Mucosa of rectum (tissue), 2 donors: ENCODE measurements at regions not wholly inside any gene's neighbourhood (a gene's known extent, or its start where the extent isn't known, plus 50 kb on each side); places are given as distances from the start of the nearest gene placed in this dataset.

Experiments
- H3K27ac ChIP-seq, 2 donors: one replicate each; pipeline ENCODE4 v1.7.0; 2013; ENCODE audit warnings: inconsistent platforms in 2 of 2, low read depth in 2 of 2, low read length in 2 of 2
- H3K27me3 ChIP-seq, 2 donors: one replicate each; pipeline ENCODE4 v1.7.0; 2013; ENCODE audit warnings: low read length in 2 of 2; ENCODE audit not compliant: control insufficient read depth in 2 of 2, insufficient read depth in 2 of 2
- H3K36me3 ChIP-seq, 2 donors: one replicate each; pipeline ENCODE4 v1.7.0; 2013; ENCODE audit warnings: low read length in 2 of 2; ENCODE audit not compliant: control insufficient read depth in 2 of 2, insufficient read depth in 2 of 2
- H3K4me1 ChIP-seq, 2 donors: one replicate each; pipeline ENCODE4 v1.7.0; 2013; ENCODE audit warnings: low read length in 2 of 2, mild to moderate bottlenecking in 1 of 2; ENCODE audit not compliant: control insufficient read depth in 2 of 2, insufficient read depth in 2 of 2
- H3K4me3 ChIP-seq, 2 donors: one replicate each; pipeline ENCODE4 v1.7.0; 2013; ENCODE audit warnings: low read length in 2 of 2
- H3K9ac ChIP-seq, 2 donors: one replicate each; pipeline ENCODE4 v1.7.0; 2013; ENCODE audit warnings: low read length in 2 of 2, low read depth in 1 of 2, mild to moderate bottlenecking in 1 of 2
- H3K9me3 ChIP-seq, 2 donors: one replicate each; pipeline ENCODE4 v1.7.0; 2013; ENCODE audit warnings: low read length in 2 of 2; ENCODE audit not compliant: control insufficient read depth in 2 of 2
- donor health status: healthy.
- donor health status: Normal muscosa, but diverticular disease.

GRCh38 chr10:28838908-28839307, 161.6 kb downstream of the BAMBI start:
- no peaks in the 10 kb centered on the region for H3K36me3 ChIP-seq
- H3K4me1 ChIP-seq = peaks cover 0 to 8% of the 10 kb centered on the region in 2 donors
- no peak overlapping the region for H3K9ac ChIP-seq
- H3K27me3 ChIP-seq = no peaks in the 10 kb centered on the region
- H3K4me3 ChIP-seq = no peak overlapping the region
- no peaks in the 10 kb centered on the region for H3K9me3 ChIP-seq
- H3K27ac ChIP-seq = peak overlapping the region in 1 of 2 donors; percentile 21

GRCh38 chr10:28839600-28840007, 162.3 kb downstream of the BAMBI start:
- no peaks in the 10 kb centered on the region for H3K27me3 ChIP-seq
- no peaks in the 10 kb centered on the region for H3K36me3 ChIP-seq
- H3K4me3 ChIP-seq = no peak overlapping the region
- H3K27ac ChIP-seq = no peak overlapping the region
- H3K9me3 ChIP-seq = no peaks in the 10 kb centered on the region
- H3K4me1 ChIP-seq = peaks cover 0 to 8% of the 10 kb centered on the region in 2 donors
- H3K9ac ChIP-seq = no peak overlapping the region

- H3K9me3 ChIP-seq = peaks cover 0 to 6% of the 10 kb centered on the region in 2 donors
- H3K9ac ChIP-seq = no peak overlapping the region
- peaks cover 0 to 8% of the 10 kb centered on the region in 2 donors for H3K4me1 ChIP-seq
- H3K36me3 ChIP-seq = no peaks in the 10 kb centered on the region
- no peak overlapping the region for H3K4me3 ChIP-seq
- no peak overlapping the region for H3K27ac ChIP-seq
- H3K27me3 ChIP-seq = no peaks in the 10 kb centered on the region
Observed at GRCh38 chr10:28840202-28840601, 162.9 kb downstream of the BAMBI start.

DNA sequence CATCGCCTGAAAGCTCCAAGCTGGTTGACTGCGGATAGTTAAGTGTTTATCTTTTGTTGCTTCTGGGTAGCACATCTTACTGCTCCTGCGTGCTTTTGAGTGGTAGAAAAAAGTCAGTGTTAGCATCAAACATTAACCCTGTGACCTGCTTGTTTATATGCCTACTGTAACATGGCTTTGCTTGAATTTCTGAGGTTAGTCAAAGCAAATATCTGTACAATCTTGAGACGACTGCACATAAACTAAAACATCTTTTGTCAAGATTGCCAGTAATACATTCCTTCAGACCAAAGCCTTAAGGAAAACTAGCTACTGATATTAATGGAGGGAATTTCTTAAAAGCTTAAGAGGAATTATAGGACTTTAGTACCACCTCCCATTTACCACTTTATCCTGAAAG, 163.7 kb downstream of the BAMBI start:
- H3K27ac ChIP-seq = no peak overlapping the region
- peaks cover 0 to 8% of the 10 kb centered on the region in 2 donors for H3K9me3 ChIP-seq
- H3K4me3 ChIP-seq = no peak overlapping the region
- H3K9ac ChIP-seq = no peak overlapping the region
- H3K4me1 ChIP-seq = peaks cover 0 to 8% of the 10 kb centered on the region in 2 donors
- no peaks in the 10 kb centered on the region for H3K27me3 ChIP-seq
- H3K36me3 ChIP-seq = no peaks in the 10 kb centered on the region

GRCh38 chr10:28841625-28842024, 164.3 kb downstream of the BAMBI start:
- no peaks in the 10 kb centered on the region for H3K36me3 ChIP-seq
- H3K9me3 ChIP-seq = peaks cover 0 to 8% of the 10 kb centered on the region in 2 donors
- peaks cover 0 to 8% of the 10 kb centered on the region in 2 donors for H3K4me1 ChIP-seq
- H3K4me3 ChIP-seq = no peak overlapping the region
- H3K27ac ChIP-seq = no peak overlapping the region
- H3K27me3 ChIP-seq = no peaks in the 10 kb centered on the region
- no peak overlapping the region for H3K9ac ChIP-seq

DNA sequence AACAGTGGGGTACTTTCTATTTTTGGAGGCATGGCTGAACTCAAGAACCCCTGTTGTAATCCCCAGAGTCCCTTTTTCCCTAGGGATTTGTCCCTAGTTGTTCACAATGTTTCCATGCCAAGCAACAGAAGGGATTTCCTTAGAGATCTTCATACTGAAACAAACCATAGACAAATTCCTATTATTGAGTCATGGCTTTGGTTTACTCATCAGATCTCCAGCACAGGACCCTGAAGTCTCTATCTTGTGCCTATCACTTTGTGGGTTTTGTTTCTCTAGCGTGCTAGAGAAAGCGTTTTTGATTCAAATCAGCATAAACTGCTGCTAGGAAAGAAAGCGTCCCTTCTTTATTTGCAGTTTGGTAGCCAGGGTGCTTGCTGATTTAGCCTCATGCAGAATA, 165.0 kb downstream of the BAMBI start:
- no peak overlapping the region for H3K27ac ChIP-seq

GRCh38 chr10:28845009-28845682, 167.8 kb downstream of the BAMBI start:
- Histone ChIP-seq H3K36me3 (no peaks in the 10 kb centered on the region), H3K4me3 (no peak overlapping the region), H3K9me3 (peaks cover 0 to 8% of the 10 kb centered on the region in 2 donors), H3K27me3 (no peaks in the 10 kb centered on the region), H3K4me1 (no peaks in the 10 kb centered on the region), H3K9ac (no peak overlapping the region), H3K27ac (no peak overlapping the region)

More for the DNA sequence above, 165.0 kb downstream of the BAMBI start:
- no peaks in the 10 kb centered on the region for H3K36me3 ChIP-seq
- H3K4me1 ChIP-seq = peaks cover 0 to 8% of the 10 kb centered on the region in 2 donors
- no peaks in the 10 kb centered on the region for H3K27me3 ChIP-seq
- H3K9ac ChIP-seq = no peak overlapping the region
- H3K9me3 ChIP-seq = peaks cover 0 to 8% of the 10 kb centered on the region in 2 donors
- no peak overlapping the region for H3K4me3 ChIP-seq

GRCh38 chr10:28849309-28849708, 172.0 kb downstream of the BAMBI start:
- Histone ChIP-seq H3K27me3 (no peaks in the 10 kb centered on the region), H3K4me3 (no peak overlapping the region), H3K9me3 (peaks cover 0 to 8% of the 10 kb centered on the region in 2 donors), H3K9ac (no peak overlapping the region), H3K36me3 (no peaks in the 10 kb centered on the region), H3K27ac (no peak overlapping the region), H3K4me1 (peaks cover 0 to 4% of the 10 kb centered on the region in 2 donors)

GRCh38 chr10:28849821-28850220, 172.5 kb downstream of the BAMBI start:
- Histone ChIP-seq H3K36me3 (no peaks in the 10 kb centered on the region), H3K27me3 (no peaks in the 10 kb centered on the region), H3K9ac (no peak overlapping the region), H3K4me1 (peaks cover 0 to 4% of the 10 kb centered on the region in 2 donors), H3K9me3 (peaks cover 0 to 6% of the 10 kb centered on the region in 2 donors), H3K4me3 (no peak overlapping the region), H3K27ac (no peak overlapping the region)

DNA sequence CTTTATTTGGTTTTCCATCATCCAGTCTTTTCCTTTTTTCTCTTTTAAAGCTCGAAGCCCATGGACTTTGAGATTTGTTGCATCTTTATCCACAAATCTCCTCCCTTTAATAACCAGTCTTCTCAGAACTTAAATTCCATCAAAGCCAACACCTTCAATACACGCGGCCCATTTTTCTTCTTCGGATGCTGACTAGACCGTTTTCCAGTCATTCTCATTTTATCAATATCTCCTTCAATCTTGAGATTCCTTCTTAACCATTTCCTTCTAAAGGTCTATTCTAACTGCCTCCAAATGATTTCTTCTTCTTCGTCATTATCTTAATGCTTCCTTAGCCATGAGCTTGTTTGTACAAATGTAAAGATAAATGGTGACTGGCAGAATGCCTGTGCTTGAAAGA, 173.5 kb downstream of the BAMBI start:
- no peaks in the 10 kb centered on the region for H3K36me3 ChIP-seq
- no peak overlapping the region for H3K27ac ChIP-seq
- no peak overlapping the region for H3K4me3 ChIP-seq
- no peak overlapping the region for H3K9ac ChIP-seq
- no peaks in the 10 kb centered on the region for H3K9me3 ChIP-seq
- no peaks in the 10 kb centered on the region for H3K27me3 ChIP-seq
- H3K4me1 ChIP-seq = peaks cover 0 to 4% of the 10 kb centered on the region in 2 donors
